ENCODE measurements at regions not wholly inside any gene's neighbourhood (a gene's known extent, or its start where the extent isn't known, plus 50 kb on each side); places are given as distances from the start of the nearest gene placed in this dataset.

- DNase-seq (ENCODE audit: low spot score): no peak
These were observed 305.1 kb upstream of the RASGEF1B start for GRCh38 chr4:81776794-81777193.

DNA sequence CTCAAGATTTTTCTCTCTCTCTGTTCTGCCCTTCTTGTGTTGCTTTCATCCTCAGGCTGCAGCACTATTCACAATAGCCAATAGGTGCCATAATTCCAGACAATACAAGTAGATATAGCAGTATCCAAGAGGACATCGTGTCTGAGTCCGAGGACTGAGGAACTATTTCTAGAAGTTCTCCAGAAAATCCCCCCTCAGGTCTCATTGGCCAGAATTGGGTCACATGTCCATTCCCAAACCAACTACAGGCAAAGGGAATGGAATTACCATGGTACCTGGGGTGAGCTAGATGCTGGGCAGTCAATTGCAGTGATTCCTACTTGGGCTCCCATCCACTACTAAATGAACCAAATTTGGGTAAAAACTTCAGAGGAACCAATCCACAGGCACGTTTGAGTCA, 301.9 kb upstream of the RASGEF1B start:
- DNase-seq (ENCODE audit: low spot score): no peak

GRCh38 chr4:81771721-81772120, 300.0 kb upstream of the RASGEF1B start:
- DNase-seq (ENCODE audit: low spot score): no peak

DNA sequence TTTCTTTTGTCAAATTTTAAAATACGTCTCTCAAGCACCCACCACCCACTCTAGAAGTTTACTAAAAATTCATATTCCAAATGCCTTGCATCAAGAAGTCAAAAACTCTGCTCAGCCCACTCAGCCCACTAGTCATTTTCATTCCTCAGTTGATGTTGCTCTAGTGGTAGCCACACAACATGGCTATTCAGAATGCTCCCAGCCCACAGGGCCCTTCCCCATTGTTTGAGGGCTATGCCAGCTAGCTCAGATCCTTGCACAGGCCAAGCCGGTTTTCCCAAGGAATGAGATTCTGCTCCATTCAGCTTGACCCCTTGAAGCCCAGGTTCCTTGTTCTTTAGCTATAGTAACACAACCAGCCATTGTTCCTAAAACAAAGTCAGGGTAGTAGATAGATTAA, 297.5 kb upstream of the RASGEF1B start:
- DNase-seq (ENCODE audit: low spot score): no peak

GRCh38 chr4:81758574-81759264, 287.0 kb upstream of the RASGEF1B start:
- DNase-seq (ENCODE audit: low spot score): no peak

DNA sequence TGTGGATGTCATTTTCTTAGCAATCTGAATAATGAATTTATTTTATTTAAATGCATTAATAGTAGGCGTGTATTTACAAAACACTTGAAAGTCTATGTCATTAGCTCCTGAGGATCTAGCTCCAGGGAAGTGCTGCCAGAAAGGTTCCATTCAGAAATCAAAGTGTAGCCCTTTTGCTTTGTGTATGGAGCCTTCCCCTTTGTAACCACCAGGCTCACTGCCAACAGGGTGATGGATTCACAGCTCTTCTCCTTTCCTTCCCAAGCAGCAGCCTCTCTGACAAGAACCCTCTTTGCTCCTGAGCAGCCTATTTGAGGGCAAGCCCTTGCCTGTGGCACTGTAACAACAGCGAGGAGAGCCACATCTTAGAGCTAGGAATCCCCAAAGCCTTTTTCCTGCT, 286.0 kb upstream of the RASGEF1B start:
- no peak for DNase-seq (ENCODE audit: low spot score)

DNA sequence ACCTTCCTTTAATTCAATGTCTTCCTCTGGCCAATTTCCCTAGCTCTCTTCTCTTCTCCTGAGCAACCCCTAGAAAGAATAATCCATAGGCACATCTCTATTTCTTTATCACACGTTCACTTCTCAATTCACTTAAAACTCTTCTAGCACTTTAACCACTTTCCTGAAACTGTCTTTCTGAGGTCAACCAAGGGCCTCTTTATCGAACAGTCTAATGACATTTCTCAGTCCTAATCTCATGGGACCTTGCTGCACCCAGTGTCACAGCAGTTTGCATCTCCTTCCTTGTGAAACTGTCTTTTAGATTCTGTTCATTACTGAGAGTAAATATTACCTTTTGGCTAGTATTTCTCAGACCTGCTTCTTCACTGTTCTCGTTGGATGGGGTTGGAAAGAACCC, 285.3 kb upstream of the RASGEF1B start:
- DNase-seq (ENCODE audit: low spot score): no peak

- DNase-seq (ENCODE audit: low spot score): no peak
These were observed 284.3 kb upstream of the RASGEF1B start for GRCh38 chr4:81756042-81756441.

DNA sequence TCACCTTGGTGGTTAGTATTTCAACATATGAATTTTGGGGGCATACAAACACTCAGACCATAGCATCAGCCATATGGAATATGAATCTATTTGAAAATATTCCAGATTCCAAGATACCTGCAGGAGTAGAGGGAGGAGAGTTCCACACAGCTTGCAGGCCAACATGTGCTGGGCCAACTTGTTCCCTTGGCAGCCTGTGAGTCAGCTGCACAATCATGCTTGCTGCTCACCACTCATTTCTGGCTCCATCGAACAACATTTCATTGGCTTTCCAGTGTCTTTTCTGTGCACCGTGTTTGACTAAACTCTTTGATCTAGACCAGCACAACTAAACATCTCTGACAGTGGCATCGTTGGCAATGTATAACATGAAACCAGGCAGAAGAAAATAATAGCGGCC, 282.5 kb upstream of the RASGEF1B start:
- no peak for DNase-seq (ENCODE audit: low spot score)

GRCh38 chr4:81751531-81752289, 280.0 kb upstream of the RASGEF1B start:
- no peak for DNase-seq (ENCODE audit: low spot score)

DNA sequence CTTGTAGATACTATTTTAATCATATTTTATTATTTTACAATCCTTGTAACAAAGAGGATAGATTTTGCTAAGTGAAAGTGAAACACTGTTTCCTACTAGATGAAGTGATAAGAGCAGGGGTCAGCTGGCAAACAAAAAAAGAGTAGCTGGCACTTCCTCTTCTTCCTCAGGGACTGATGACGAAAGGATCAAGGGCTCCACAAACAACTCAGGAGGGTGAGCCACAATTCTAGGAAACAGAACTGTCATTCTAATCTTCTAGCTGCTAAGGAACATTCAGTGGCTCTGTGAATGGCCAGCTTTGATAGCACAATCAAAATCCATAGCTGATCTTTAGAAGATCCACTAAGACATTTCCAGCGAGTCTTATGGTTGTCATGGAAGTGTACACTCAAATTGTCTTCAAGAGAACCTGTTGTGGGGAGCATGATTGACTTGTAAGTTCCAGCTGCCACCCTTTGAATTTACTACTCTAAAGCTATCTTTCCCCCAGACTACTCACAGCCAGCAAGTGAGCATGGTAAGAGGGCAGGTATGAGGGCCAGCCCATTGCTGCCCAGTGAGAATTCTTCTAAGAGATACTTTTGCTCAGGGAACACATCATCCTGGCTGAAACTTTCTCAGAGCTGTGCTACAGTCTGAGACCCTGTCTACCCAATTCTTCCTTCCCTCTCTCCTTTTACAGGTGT, 275.7 kb upstream of the RASGEF1B start:
- DNase-seq (ENCODE audit: low spot score): peak; percentile 12

DNA sequence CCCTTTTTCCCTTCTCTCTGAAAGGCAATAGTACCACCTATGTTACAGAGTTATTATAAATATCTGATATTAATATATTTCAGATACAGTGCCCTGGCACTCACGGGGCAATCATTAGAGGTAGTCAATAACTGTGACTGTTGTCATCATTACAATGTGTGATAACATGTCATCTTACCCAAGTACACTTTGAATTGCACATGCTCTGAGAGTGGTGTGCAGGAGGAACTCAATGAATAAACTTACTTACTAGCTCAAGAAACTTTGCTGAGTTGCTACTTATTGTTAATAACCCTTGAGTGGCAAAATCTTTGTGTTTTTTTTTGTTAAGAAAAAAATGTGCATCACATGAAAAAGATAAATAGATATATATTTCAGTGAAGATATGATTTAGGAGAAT, 275.1 kb upstream of the RASGEF1B start:
- DNase-seq (ENCODE audit: low spot score): no peak

GRCh38 chr4:81746071-81746470, 274.4 kb upstream of the RASGEF1B start:
- DNase-seq (ENCODE audit: low spot score): no peak

DNA sequence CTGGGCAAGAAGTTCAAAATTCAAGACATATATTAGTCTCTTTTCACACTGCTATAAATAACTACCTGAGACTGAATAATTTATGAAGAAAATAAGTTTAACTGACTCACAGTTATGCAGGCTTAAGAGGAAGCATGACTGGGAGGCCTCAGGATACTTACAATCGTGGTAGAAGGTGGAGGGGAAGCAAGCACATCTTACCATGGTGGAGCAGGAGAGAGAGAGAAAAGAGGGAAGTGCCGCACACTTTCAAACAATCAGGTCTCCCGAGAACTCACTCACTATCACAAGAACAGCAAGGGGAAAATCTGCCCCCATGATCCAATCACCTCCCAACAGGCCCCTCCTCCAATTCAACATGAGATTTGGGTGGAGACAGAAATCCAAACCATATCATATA, 273.3 kb upstream of the RASGEF1B start:
- no peak for DNase-seq (ENCODE audit: low spot score)

- DNase-seq (ENCODE audit: low spot score): no peak
These were observed 272.2 kb upstream of the RASGEF1B start for GRCh38 chr4:81743731-81744435.

- no peak for DNase-seq (ENCODE audit: low spot score)
These were observed 268.8 kb upstream of the RASGEF1B start for GRCh38 chr4:81740487-81740886.

GRCh38 chr4:81738891-81739290, 267.2 kb upstream of the RASGEF1B start:
- no peak for DNase-seq (ENCODE audit: low spot score)

DNA sequence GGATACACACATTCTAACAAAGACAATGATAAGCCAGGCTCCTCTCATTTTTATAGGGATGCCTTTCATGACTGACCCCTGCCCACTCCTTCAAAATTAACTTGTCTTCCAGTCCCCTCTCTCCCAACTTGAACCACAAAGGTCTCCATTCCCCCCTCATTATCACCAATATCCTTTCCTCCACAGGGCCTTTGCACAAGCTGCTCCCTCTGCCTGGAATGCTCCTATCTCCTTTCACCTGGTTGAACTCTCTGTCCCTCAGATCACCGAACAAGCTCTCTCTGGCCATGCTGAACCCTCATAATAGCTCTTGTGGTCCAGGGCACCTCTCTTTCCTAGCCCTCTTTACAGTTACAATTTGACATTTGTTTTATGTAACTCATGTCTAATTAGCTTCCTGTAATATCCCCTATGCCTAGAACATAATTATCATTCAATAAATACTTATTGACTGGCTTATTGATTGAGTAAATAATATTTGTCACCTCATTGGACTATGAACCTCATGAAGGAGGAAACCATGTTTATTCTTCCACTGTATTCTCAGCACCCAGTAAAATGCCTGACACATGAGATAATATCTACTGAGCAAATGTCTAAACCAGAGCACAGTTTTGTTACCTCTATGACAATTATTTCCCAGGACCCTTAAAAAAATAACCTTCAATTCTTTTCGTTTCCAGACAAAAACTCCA, 266.3 kb upstream of the RASGEF1B start:
- no peak for DNase-seq (ENCODE audit: low spot score)

GRCh38 chr4:81736324-81736723, 264.6 kb upstream of the RASGEF1B start:
- DNase-seq (ENCODE audit: low spot score): no peak

DNA sequence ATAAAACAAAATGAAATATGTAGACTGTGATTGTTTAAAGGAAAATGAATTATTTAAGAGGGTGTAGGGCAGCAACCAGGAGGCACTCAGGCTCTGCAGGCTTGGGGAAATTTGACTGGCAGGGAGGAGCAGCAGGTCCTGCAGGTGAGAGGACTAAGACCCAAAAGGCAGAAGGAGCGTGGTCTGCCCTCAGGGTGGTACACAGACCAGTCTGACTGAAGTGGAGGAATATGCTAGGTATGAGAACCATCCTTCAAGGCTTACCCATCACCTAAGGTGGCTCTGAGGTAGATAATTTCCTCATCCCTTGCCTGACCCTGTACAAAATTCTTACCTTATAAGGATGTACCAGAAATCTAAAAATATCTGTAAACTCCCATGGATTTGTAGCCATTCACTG, 261.3 kb upstream of the RASGEF1B start:
- no peak for DNase-seq (ENCODE audit: low spot score)

- DNase-seq (ENCODE audit: low spot score): peak; percentile 80
These were observed 253.2 kb upstream of the RASGEF1B start for GRCh38 chr4:81724925-81725329.
